Neural crest cell (in vitro differentiated cells): ENCODE measurements at regions not wholly inside any gene's neighbourhood (a gene's known extent, or its start where the extent isn't known, plus 50 kb on each side); places are given as distances from the start of the nearest gene placed in this dataset.

ENCODE experiments used
- DNase-seq: peaks from one replicate; pipeline ENCODE4 v3.0.0; 2021; ENCODE audit warnings: low read depth, mixed read lengths, low spot score
- H3K27ac Mint-ChIP-seq: one replicate; pipeline ENCODE4 v1.8.0; 2021; ENCODE audit warnings: mild to moderate bottlenecking, mixed read lengths; ENCODE audit not compliant: unreplicated experiment
- H3K27me3 Mint-ChIP-seq: 2 replicates; pipeline ENCODE4 v1.8.0; 2021; ENCODE audit warnings: low read depth, mild to moderate bottlenecking, mixed read lengths
- H3K36me3 Mint-ChIP-seq: 2 replicates; pipeline ENCODE4 v1.8.0; 2021; ENCODE audit warnings: low read depth, mild to moderate bottlenecking, mixed read lengths
- H3K4me1 Mint-ChIP-seq: 2 replicates; pipeline ENCODE4 v1.8.0; 2021; ENCODE audit warnings: mixed read lengths
- H3K4me3 Mint-ChIP-seq: one replicate; pipeline ENCODE4 v1.8.0; 2021; ENCODE audit warnings: mild to moderate bottlenecking, mixed read lengths
- H3K9me3 Mint-ChIP-seq: 2 replicates; pipeline ENCODE4 v1.8.0; 2021; ENCODE audit warnings: mixed read lengths
- TF ChIP-seq, protein P1 (sequence below): fragments of 200-600 bp; sonication (generic); conservative IDR thresholded peaks from 2 replicates; pipeline ENCODE4 v1.5.0; 2021; ENCODE audit warnings: antibody characterized with exemption, mild to moderate bottlenecking

DNA sequence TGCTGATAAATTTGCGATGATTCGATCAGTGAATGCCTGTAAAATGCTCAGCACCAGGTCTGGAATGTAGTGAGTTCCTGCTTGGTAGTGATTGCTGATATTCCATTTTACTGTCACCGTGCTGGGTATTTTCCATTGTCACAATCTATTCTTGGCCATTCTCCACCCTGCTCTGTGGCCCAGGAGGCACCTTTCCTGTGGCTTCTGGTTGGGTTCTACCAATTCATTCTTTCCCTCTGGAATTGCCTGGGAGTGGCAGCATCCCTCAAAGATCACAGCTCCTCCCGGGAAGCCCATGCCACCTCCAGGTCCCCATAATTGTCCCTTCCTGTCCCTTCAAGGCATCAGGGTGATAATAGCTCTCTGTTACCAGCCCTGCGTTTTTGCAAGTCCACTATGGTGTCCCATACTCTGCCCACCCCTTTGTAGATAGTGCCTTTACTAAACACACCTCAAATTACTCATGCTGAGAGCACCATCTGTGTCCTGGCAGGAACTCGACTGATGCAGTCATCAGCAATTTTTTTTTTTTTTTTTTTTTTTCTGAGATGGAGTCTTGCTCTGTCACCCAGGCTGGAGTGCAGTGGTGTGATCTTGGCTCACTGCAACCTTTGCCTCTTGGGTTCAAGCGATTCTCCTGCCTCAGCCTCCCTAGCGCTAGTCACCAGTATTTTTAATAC lies 177.8 kb upstream of the PROK2 start:
- DNase-seq = no peak
- Mint-ChIP-seq H3K27me3 (peaks cover 65% of the 10 kb centered on the region), H3K9me3 (no peaks in the 10 kb centered on the region), H3K4me3 (no peak overlapping the region), H3K27ac (no peak overlapping the region), H3K36me3 (no peaks in the 10 kb centered on the region), H3K4me1 (no peaks in the 10 kb centered on the region)
- TF ChIP-seq, protein P1, sequence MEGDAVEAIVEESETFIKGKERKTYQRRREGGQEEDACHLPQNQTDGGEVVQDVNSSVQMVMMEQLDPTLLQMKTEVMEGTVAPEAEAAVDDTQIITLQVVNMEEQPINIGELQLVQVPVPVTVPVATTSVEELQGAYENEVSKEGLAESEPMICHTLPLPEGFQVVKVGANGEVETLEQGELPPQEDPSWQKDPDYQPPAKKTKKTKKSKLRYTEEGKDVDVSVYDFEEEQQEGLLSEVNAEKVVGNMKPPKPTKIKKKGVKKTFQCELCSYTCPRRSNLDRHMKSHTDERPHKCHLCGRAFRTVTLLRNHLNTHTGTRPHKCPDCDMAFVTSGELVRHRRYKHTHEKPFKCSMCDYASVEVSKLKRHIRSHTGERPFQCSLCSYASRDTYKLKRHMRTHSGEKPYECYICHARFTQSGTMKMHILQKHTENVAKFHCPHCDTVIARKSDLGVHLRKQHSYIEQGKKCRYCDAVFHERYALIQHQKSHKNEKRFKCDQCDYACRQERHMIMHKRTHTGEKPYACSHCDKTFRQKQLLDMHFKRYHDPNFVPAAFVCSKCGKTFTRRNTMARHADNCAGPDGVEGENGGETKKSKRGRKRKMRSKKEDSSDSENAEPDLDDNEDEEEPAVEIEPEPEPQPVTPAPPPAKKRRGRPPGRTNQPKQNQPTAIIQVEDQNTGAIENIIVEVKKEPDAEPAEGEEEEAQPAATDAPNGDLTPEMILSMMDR = no peak

DNA sequence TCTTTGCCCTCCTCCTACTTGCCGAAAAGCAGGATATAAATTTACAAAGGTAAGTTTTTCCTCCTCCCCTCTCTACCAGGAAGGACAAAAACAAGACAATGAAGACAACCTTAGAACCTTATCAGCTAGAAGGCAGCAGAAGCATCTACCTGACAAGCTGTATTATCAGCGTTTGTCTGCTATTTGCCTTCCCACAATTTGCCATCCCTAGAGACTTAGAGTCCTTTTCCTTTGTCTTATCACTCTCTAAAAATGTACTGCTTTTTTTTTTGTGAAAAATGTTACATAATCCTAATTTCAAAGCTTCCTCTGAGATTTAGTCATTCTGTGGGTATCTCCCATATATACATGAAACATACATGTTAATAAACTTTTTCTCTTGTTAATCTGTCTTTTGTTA lies 176.9 kb upstream of the PROK2 start:
- Mint-ChIP-seq H3K27ac (no peak overlapping the region), H3K27me3 (peaks cover 61% of the 10 kb centered on the region), H3K4me1 (no peaks in the 10 kb centered on the region)

DNA sequence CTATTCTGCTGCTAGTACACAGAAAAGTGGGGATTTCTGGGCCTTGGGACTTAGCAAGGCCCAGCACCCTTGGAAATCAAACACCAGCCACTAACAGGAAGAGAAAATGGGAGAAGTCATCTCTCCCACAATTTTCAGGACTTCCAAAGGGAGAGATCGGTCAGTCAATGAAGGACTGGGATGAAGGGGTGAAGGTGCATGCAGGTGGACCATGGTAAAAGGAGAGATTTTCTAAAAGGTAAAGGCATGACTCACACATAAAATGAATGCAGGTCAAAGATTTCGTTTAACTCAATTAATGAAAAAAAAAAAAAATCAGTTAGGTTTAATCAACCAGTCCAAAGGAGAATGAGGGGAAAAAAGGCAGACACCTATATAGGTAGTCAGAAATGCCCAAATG lies 176.4 kb upstream of the PROK2 start:
- peaks cover 56% of the 10 kb centered on the region for H3K27me3 Mint-ChIP-seq
- no peak for DNase-seq
- H3K4me1 Mint-ChIP-seq = no peaks in the 10 kb centered on the region
- no peak overlapping the region for H3K27ac Mint-ChIP-seq
- no peaks in the 10 kb centered on the region for H3K36me3 Mint-ChIP-seq
- TF ChIP-seq, protein P1 = no peak
- no peaks in the 10 kb centered on the region for H3K9me3 Mint-ChIP-seq
- H3K4me3 Mint-ChIP-seq = no peak overlapping the region

More for the DNA sequence above, 176.9 kb upstream of the PROK2 start:
- TF ChIP-seq, protein P1 = no peak
- no peak for DNase-seq
- Mint-ChIP-seq H3K4me3 (no peak overlapping the region), H3K9me3 (no peaks in the 10 kb centered on the region), H3K36me3 (no peaks in the 10 kb centered on the region)

DNA sequence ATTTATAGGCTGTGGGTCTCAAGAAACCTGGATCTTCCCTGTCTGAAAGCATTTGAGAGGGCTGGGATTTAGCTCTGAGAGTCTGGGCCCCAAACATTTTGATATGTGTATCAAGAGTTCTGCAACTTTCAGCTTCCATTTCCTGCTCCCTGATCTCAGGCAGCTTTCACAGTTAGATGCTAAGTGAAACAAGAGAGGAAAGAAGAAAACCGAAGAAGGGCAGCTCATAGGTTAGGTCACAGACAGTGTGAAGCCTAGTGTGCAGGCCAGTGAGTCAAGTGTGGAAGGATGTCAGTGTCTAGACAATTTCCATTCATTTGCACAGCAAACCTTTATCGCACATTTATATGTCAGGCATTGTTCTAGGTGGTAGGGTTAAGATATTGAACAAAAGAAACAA lies 173.6 kb upstream of the PROK2 start:
- H3K9me3 Mint-ChIP-seq = no peaks in the 10 kb centered on the region
- no peak overlapping the region for H3K27ac Mint-ChIP-seq
- H3K27me3 Mint-ChIP-seq = peaks cover 29% of the 10 kb centered on the region
- H3K4me1 Mint-ChIP-seq = peaks cover 7% of the 10 kb centered on the region
- DNase-seq = no peak
- TF ChIP-seq, protein P1 = no peak
- H3K4me3 Mint-ChIP-seq = no peak overlapping the region
- H3K36me3 Mint-ChIP-seq = no peaks in the 10 kb centered on the region

DNA sequence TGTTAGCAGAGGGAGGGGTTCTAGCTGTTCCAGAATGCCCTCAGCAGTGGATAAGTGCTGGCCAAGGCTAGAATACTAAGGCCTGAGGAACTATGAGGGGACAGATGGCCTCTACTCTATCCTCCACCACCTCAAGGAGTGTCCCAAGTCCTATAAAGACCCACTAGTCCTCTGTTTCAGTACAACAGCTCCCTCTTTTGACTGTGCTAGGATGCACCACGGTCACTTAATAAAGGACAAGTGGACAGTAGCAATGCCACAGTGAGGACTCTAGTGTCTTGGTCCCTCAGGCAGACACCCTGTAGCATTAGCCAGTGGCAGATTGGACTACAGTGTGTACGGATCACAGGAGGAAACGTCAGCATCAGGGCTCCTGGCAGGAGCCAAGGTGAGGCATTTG lies 171.8 kb upstream of the PROK2 start:
- no peak for DNase-seq
- peaks cover 20% of the 10 kb centered on the region for H3K27me3 Mint-ChIP-seq
- TF ChIP-seq, protein P1 = no peak
- no peak overlapping the region for H3K4me3 Mint-ChIP-seq
- no peaks in the 10 kb centered on the region for H3K9me3 Mint-ChIP-seq
- H3K36me3 Mint-ChIP-seq = no peaks in the 10 kb centered on the region
- H3K4me1 Mint-ChIP-seq = peaks cover 7% of the 10 kb centered on the region
- no peak overlapping the region for H3K27ac Mint-ChIP-seq
